ENCODE measurements at regions not wholly inside any gene's neighbourhood (a gene's known extent, or its start where the extent isn't known, plus 50 kb on each side); places are given as distances from the start of the nearest gene placed in this dataset.

DNA sequence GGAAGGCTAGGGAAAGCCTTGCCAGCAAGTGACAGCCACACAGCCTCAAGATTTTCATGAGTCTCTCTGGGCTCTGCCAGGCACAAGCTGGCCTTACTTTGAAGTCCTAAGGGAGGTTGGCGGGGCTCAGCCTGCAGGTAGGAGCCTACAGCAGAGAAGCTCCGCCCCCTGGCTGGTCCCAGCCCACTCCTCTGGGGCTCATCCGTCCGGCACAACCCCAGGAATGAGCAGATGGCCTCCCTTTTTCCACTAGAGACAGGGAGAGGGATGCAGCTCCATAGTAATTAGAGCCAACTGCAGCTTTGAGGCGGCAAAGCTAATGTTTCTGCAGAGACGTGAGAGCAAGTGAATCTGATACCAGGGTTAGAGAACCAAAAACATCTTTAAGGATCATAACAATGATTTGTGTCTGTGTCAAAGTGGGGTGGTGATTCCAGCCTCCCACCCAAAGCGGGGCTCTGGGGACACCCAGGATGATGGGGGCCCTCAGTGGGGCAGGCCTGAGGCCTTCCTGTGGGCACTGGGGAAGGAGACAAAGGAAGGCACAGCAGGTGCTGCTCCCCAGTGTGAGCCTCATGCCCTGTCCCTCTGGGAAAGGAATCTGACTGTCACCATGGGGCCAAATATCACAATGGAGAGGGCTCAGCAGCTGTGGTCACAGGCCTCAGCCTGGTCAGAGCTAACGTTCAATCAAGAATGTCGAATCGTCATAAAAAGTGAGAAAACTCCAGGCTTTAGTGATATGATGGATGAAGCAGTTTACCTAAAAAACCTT lies 61.5 kb downstream of the RBFOX3 start:
- no peaks in the 10 kb centered on the region for H3K79me2 ChIP-seq (replicated peaks; ENCODE audit: insufficient read depth, low read length)
- no peak overlapping the region for H2AFZ ChIP-seq (ENCODE audit: low read depth, low read length)
- no peak overlapping the region for H3K27ac ChIP-seq (ENCODE audit: low read length)

DNA sequence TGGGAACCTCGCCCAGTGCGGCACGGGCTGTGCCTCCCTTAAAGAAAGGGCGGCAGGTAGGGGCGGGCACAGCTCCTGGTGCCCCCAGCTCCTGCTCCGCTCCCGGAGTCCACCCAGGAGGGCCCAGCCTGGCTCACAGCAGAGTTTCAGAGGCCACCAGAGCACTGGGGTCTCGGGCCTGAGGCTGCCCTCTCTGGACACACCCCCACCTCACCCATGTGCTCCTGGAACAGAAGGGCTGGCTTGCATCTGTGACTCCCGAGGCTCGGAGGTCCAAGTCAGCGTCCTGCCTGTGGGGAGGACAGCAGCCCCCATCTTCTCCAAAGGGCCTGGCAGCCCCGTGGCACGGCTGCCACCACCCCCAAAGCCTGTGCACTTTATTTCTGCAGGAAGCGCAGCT lies 62.7 kb downstream of the RBFOX3 start:
- no peaks in the 10 kb centered on the region for H3F3A ChIP-seq (ENCODE audit: insufficient read depth, low read length, poor library complexity, severe bottlenecking)
- H3K9me3 ChIP-seq (ENCODE audit: low read length): no peaks in the 10 kb centered on the region
- no peak overlapping the region for H3K4me3 ChIP-seq (ENCODE audit: low read length)
- H3K9ac ChIP-seq (ENCODE audit: low read length): no peak overlapping the region
- H4K20me1 ChIP-seq (ENCODE audit: insufficient read depth): no peaks in the 10 kb centered on the region
- TF ChIP-seq EP300 (conservative IDR thresholded peaks at IDR 0.05; ENCODE audit: poor library complexity, severe bottlenecking): no peak
- no peak for TF ChIP-seq RAD21 (conservative IDR thresholded peaks at IDR 0.05)
- TF ChIP-seq, protein P1, sequence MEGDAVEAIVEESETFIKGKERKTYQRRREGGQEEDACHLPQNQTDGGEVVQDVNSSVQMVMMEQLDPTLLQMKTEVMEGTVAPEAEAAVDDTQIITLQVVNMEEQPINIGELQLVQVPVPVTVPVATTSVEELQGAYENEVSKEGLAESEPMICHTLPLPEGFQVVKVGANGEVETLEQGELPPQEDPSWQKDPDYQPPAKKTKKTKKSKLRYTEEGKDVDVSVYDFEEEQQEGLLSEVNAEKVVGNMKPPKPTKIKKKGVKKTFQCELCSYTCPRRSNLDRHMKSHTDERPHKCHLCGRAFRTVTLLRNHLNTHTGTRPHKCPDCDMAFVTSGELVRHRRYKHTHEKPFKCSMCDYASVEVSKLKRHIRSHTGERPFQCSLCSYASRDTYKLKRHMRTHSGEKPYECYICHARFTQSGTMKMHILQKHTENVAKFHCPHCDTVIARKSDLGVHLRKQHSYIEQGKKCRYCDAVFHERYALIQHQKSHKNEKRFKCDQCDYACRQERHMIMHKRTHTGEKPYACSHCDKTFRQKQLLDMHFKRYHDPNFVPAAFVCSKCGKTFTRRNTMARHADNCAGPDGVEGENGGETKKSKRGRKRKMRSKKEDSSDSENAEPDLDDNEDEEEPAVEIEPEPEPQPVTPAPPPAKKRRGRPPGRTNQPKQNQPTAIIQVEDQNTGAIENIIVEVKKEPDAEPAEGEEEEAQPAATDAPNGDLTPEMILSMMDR (IDR thresholded peaks at IDR 0.05; ENCODE audit: poor library complexity, severe bottlenecking): no peak
- TF ChIP-seq SMC3 (conservative IDR thresholded peaks at IDR 0.05; ENCODE audit: poor library complexity): no peak
- TF ChIP-seq MXI1 (conservative IDR thresholded peaks at IDR 0.05; ENCODE audit: poor library complexity, severe bottlenecking): no peak
- no peak for TF ChIP-seq EZH2 (IDR thresholded peaks at IDR 0.05; ENCODE audit: borderline replicate concordance, insufficient read depth, low read length, poor library complexity, severe bottlenecking)
- no peak for TF ChIP-seq POLR2AphosphoS5 (IDR thresholded peaks at IDR 0.05)
- TF ChIP-seq, protein P2, sequence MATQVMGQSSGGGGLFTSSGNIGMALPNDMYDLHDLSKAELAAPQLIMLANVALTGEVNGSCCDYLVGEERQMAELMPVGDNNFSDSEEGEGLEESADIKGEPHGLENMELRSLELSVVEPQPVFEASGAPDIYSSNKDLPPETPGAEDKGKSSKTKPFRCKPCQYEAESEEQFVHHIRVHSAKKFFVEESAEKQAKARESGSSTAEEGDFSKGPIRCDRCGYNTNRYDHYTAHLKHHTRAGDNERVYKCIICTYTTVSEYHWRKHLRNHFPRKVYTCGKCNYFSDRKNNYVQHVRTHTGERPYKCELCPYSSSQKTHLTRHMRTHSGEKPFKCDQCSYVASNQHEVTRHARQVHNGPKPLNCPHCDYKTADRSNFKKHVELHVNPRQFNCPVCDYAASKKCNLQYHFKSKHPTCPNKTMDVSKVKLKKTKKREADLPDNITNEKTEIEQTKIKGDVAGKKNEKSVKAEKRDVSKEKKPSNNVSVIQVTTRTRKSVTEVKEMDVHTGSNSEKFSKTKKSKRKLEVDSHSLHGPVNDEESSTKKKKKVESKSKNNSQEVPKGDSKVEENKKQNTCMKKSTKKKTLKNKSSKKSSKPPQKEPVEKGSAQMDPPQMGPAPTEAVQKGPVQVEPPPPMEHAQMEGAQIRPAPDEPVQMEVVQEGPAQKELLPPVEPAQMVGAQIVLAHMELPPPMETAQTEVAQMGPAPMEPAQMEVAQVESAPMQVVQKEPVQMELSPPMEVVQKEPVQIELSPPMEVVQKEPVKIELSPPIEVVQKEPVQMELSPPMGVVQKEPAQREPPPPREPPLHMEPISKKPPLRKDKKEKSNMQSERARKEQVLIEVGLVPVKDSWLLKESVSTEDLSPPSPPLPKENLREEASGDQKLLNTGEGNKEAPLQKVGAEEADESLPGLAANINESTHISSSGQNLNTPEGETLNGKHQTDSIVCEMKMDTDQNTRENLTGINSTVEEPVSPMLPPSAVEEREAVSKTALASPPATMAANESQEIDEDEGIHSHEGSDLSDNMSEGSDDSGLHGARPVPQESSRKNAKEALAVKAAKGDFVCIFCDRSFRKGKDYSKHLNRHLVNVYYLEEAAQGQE (IDR thresholded peaks at IDR 0.05; ENCODE audit: borderline replicate concordance): no peak
- no peak for TF ChIP-seq TAF1 (IDR thresholded peaks at IDR 0.05; ENCODE audit: low read depth)
- H2AFZ ChIP-seq (ENCODE audit: low read depth, low read length): no peak overlapping the region
- H3K79me2 ChIP-seq (replicated peaks; ENCODE audit: insufficient read depth, low read length): no peaks in the 10 kb centered on the region
- H3K4me2 ChIP-seq (ENCODE audit: low read length): no peak overlapping the region
- no peaks in the 10 kb centered on the region for H3K27me3 ChIP-seq (ENCODE audit: insufficient read depth, low read depth, low read length)
- H3K27ac ChIP-seq (ENCODE audit: low read length): no peak overlapping the region
- no peaks in the 10 kb centered on the region for H3K36me3 ChIP-seq (ENCODE audit: insufficient read depth, low read length)
- H3K9me2 ChIP-seq (ENCODE audit: insufficient read depth, low read length): no peaks in the 10 kb centered on the region

More for the DNA sequence above, 61.5 kb downstream of the RBFOX3 start:
- TF ChIP-seq RAD21 (conservative IDR thresholded peaks at IDR 0.05) (no peak), EP300 (conservative IDR thresholded peaks at IDR 0.05; ENCODE audit: poor library complexity, severe bottlenecking) (no peak), POLR2AphosphoS5 (IDR thresholded peaks at IDR 0.05) (no peak), TAF1 (IDR thresholded peaks at IDR 0.05; ENCODE audit: low read depth) (no peak), EZH2 (IDR thresholded peaks at IDR 0.05; ENCODE audit: borderline replicate concordance, insufficient read depth, low read length, poor library complexity, severe bottlenecking) (no peak), MXI1 (conservative IDR thresholded peaks at IDR 0.05; ENCODE audit: poor library complexity, severe bottlenecking) (no peak), SMC3 (conservative IDR thresholded peaks at IDR 0.05; ENCODE audit: poor library complexity) (no peak)
- TF ChIP-seq, protein P1 (IDR thresholded peaks at IDR 0.05; ENCODE audit: poor library complexity, severe bottlenecking): no peak
- TF ChIP-seq, protein P2 (IDR thresholded peaks at IDR 0.05; ENCODE audit: borderline replicate concordance): no peak
- Histone ChIP-seq H3F3A (ENCODE audit: insufficient read depth, low read length, poor library complexity, severe bottlenecking) (no peaks in the 10 kb centered on the region), H3K4me3 (ENCODE audit: low read length) (no peak overlapping the region), H3K9me3 (ENCODE audit: low read length) (no peaks in the 10 kb centered on the region), H3K27me3 (ENCODE audit: insufficient read depth, low read depth, low read length) (no peaks in the 10 kb centered on the region), H3K9ac (ENCODE audit: low read length) (no peak overlapping the region), H4K20me1 (ENCODE audit: insufficient read depth) (no peaks in the 10 kb centered on the region), H3K9me2 (ENCODE audit: insufficient read depth, low read length) (no peaks in the 10 kb centered on the region), H3K36me3 (ENCODE audit: insufficient read depth, low read length) (no peaks in the 10 kb centered on the region), H3K4me2 (ENCODE audit: low read length) (no peak overlapping the region)

Measured in neural cell (in vitro differentiated cells).